ENCODE measurements at regions not wholly inside any gene's neighbourhood (a gene's known extent, or its start where the extent isn't known, plus 50 kb on each side); places are given as distances from the start of the nearest gene placed in this dataset.

- TF ChIP-seq CTCF (IDR thresholded peaks at IDR 0.05) (no peak), EZH2 (IDR thresholded peaks at IDR 0.05) (no peak)
These were observed 271.2 kb downstream of the FBXO8 start for GRCh38 chr4:174012135-174012885.
